Vagina (tissue), 2 donors: ENCODE measurements at regions not wholly inside any gene's neighbourhood (a gene's known extent, or its start where the extent isn't known, plus 50 kb on each side); places are given as distances from the start of the nearest gene placed in this dataset.

Experiments used
- CTCF ChIP-seq, 3 experiments: fragments of 450-650 bp in 2 of 3; fragments of 200-600 bp in 1 of 3; sonication (generic) in 1 of 3; IDR thresholded peaks; one replicate each; pipeline ENCODE4 v1.5.1; 2017 to 2019; ENCODE audit warnings: antibody characterized with exemption in 3 of 3, mild to moderate bottlenecking in 2 of 3, moderate library complexity in 2 of 3
- POLR2AphosphoS5 ChIP-seq, 2 donors: sonication (generic); formaldehyde crosslinking; IDR thresholded peaks; one replicate each; pipeline ENCODE4 v1.9.0; 2017; ENCODE audit warnings: antibody characterized with exemption in 2 of 2, mild to moderate bottlenecking in 2 of 2, low read depth in 1 of 2; ENCODE audit not compliant: insufficient read depth in 1 of 2

GRCh38 chr7:13832346-13832745 lies 157.1 kb downstream of the ETV1 start:
- no peak for TF ChIP-seq CTCF (IDR thresholded peaks at IDR 0.05)
- no peak for TF ChIP-seq POLR2AphosphoS5 (IDR thresholded peaks at IDR 0.05; ENCODE audit: insufficient read depth in 1 of 2, low read depth in 1 of 2)
